ENCODE measurements at regions not wholly inside any gene's neighbourhood (a gene's known extent, or its start where the extent isn't known, plus 50 kb on each side); places are given as distances from the start of the nearest gene placed in this dataset.

- no peak for TF ChIP-seq CTCF (IDR thresholded peaks at IDR 0.05)
- TF ChIP-seq POLR2A (IDR thresholded peaks at IDR 0.05), result no peak
Measured at GRCh38 chrY:19006234-19006633, 232.7 kb upstream of the HSFY2 start.
